HepG2 (cell line): ENCODE measurements at regions not wholly inside any gene's neighbourhood (a gene's known extent, or its start where the extent isn't known, plus 50 kb on each side); places are given as distances from the start of the nearest gene placed in this dataset.

Source experiments
- AHR ChIP-seq: IDR thresholded peaks from 2 replicates; pipeline ENCODE4 v1.6.1; 2018; ENCODE audit warnings: missing genetic modification reagents, missing compliant biosample characterization
- ATF3 ChIP-seq: sonication (generic); formaldehyde crosslinking; IDR thresholded peaks from 2 replicates; pipeline ENCODE4 v1.4.0; 2020; ENCODE audit warnings: missing genetic modification reagents
- MAX ChIP-seq: IDR thresholded peaks from 2 replicates; pipeline ENCODE4 v1.6.1; 2012; ENCODE audit warnings: inconsistent platforms
- MED1 ChIP-seq: sonication (generic); formaldehyde crosslinking; IDR thresholded peaks from 2 replicates; pipeline ENCODE4 v1.4.0; 2020; ENCODE audit warnings: missing genetic modification reagents
- MEIS2 ChIP-seq: sonication (generic); formaldehyde crosslinking; IDR thresholded peaks from 2 replicates; pipeline ENCODE4 v1.9.0; 2021; ENCODE audit warnings: mild to moderate bottlenecking, missing genetic modification reagents
- NFE2L1 ChIP-seq: sonication (generic); formaldehyde crosslinking; IDR thresholded peaks from 2 replicates; pipeline ENCODE4 v1.4.0; 2020; ENCODE audit warnings: missing genetic modification reagents, mild to moderate bottlenecking, borderline replicate concordance
- NR3C1 ChIP-seq: sonication (generic); formaldehyde crosslinking; IDR thresholded peaks from 2 replicates; pipeline ENCODE4 v1.4.0; 2020; ENCODE audit warnings: missing genetic modification reagents
- RERE ChIP-seq: IDR thresholded peaks from 2 replicates; pipeline ENCODE4 v1.6.1; 2016; ENCODE audit warnings: low read depth, missing genetic modification reagents, missing compliant biosample characterization
- SAP130 ChIP-seq: IDR thresholded peaks from 2 replicates; pipeline ENCODE4 v1.6.1; 2016; ENCODE audit warnings: low read depth
- TCF12 ChIP-seq, 2 experiments: fragments of 450-650 bp in 1 of 2; sonication (generic) in 1 of 2; formaldehyde crosslinking in 1 of 2; IDR thresholded peaks; 2 replicates each; pipeline versions ENCODE4 v1.6.1 to v1.8.0; 2017 to 2022; ENCODE audit warnings: antibody characterized with exemption in 1 of 2, mild to moderate bottlenecking in 1 of 2, missing genetic modification reagents in 1 of 2, moderate library complexity in 1 of 2
- ZBTB10 ChIP-seq: sonication (generic); formaldehyde crosslinking; IDR thresholded peaks from 2 replicates; pipeline ENCODE4 v1.4.0; 2020; ENCODE audit warnings: missing genetic modification reagents, borderline replicate concordance
- ZC3H13 ChIP-seq: sonication (generic); formaldehyde crosslinking; IDR thresholded peaks from 2 replicates; pipeline ENCODE4 v1.8.1; 2023; ENCODE audit warnings: mild to moderate bottlenecking, missing genetic modification reagents, moderate library complexity
- ZNF138 ChIP-seq: sonication (generic); formaldehyde crosslinking; IDR thresholded peaks from 2 replicates; pipeline ENCODE4 v1.5.0; 2020; ENCODE audit warnings: mild to moderate bottlenecking, low read depth, missing genetic modification reagents
- ZNF441 ChIP-seq: sonication (generic); formaldehyde crosslinking; IDR thresholded peaks from 2 replicates; pipeline ENCODE4 v1.7.0; 2021; ENCODE audit warnings: missing genetic modification reagents, borderline replicate concordance
- ZNF768 ChIP-seq: sonication (generic); formaldehyde crosslinking; IDR thresholded peaks from 2 replicates; pipeline ENCODE4 v1.4.0; 2020; ENCODE audit warnings: missing genetic modification reagents
- TF ChIP-seq, protein P1 (sequence below): sonication (generic); formaldehyde crosslinking; conservative IDR thresholded peaks from 2 replicates; pipeline ENCODE4 v1.4.0; 2020; ENCODE audit warnings: missing genetic modification reagents

GRCh38 chr9:129446828-129447550 lies 173.9 kb downstream of the C9orf50 start (continued):
- TF ChIP-seq ZC3H13 (CRISPR knock-in tag) (no peak), SAP130 (CRISPR knock-in tag) (peak; percentile 72), AHR (CRISPR knock-in tag) (no peak), ZNF441 (CRISPR knock-in tag) (no peak; the same call in 1 of the 2 replicates), NFE2L1 (CRISPR knock-in tag) (no peak), ATF3 (no peak), RERE (CRISPR knock-in tag) (no peak), ZBTB10 (CRISPR knock-in tag) (no peak), MED1 (CRISPR knock-in tag) (peak; percentile 37; the same call in 1 of the 2 replicates), MAX (peak; percentile 79), NR3C1 (no peak), MEIS2 (CRISPR knock-in tag) (0 out of 2 replicates have a peak, but pooled peaks have one; percentile 19), TCF12 (IDR thresholded peaks at IDR 0.05) (no peak), TCF12 (CRISPR knock-in tag; IDR thresholded peaks at IDR 0.05) (no peak), ZNF768 (no peak), ZNF138 (CRISPR knock-in tag) (no peak)
- TF ChIP-seq, protein P1, sequence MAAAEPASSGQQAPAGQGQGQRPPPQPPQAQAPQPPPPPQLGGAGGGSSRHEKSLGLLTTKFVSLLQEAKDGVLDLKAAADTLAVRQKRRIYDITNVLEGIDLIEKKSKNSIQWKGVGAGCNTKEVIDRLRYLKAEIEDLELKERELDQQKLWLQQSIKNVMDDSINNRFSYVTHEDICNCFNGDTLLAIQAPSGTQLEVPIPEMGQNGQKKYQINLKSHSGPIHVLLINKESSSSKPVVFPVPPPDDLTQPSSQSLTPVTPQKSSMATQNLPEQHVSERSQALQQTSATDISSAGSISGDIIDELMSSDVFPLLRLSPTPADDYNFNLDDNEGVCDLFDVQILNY (CRISPR knock-in tag) = no peak
